ENCODE measurements at regions not wholly inside any gene's neighbourhood (a gene's known extent, or its start where the extent isn't known, plus 50 kb on each side); places are given as distances from the start of the nearest gene placed in this dataset.

DNA sequence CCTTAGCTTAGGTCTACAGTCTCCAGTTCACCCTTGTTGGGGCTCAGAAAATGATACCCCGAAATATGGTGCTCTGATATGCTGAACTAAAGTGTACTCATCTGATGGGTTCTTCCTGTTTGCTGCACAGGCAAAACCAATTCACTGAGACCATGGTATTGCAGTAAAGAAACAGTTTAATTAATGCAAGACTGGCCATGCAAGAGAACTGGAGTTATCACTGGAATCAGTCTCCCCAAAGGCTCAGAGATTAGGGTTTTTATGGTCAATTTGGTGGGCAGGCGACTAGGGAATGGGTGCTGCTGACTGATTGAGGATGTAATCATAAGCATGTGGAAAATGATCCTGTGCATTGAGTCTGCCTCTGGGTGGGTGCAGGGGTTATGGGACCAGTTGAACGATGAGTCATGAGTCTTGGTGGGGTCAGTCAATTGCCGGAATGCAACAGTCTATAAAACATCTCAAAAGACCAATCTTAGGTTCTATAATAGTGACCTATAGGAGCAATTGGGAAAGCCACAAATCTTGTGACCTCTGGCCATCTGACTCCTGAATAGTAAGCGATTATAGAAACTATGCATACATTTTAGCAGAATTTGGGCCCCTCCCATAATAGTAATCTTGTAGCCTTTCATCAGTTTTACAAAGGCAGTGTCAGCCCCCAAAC, 113.0 kb upstream of the ANKRD55 start:
- TF ChIP-seq ZKSCAN1 (IDR thresholded peaks at IDR 0.05; ENCODE audit: low read depth, low read length) (no peak), SRSF9 (IDR thresholded peaks at IDR 0.05; ENCODE audit: borderline replicate concordance, low read depth, low read length) (no peak), ZNF324 (CRISPR knock-in tag; IDR thresholded peaks at IDR 0.05) (no peak), CCNT2 (IDR thresholded peaks at IDR 0.05; ENCODE audit: borderline replicate concordance, extremely low read depth, insufficient read length, low read depth, low read length) (no peak), CBX1 (IDR thresholded peaks at IDR 0.05; ENCODE audit: low read depth) (no peak), EZH2 (IDR thresholded peaks at IDR 0.05; ENCODE audit: borderline replicate concordance, low read depth, low read length) (no peak), POLR2AphosphoS5 (IDR thresholded peaks at IDR 0.05; ENCODE audit: control insufficient read depth, insufficient read depth, low read depth, low read length) (no peak), EGR1 (conservative IDR thresholded peaks at IDR 0.05) (no peak), HDAC3 (IDR thresholded peaks at IDR 0.05; ENCODE audit: borderline replicate concordance, partially characterized antibody) (no peak), ZNF699 (CRISPR knock-in tag; IDR thresholded peaks at IDR 0.05; ENCODE audit: insufficient replicate concordance) (no peak)
- TF ChIP-seq, protein P1, sequence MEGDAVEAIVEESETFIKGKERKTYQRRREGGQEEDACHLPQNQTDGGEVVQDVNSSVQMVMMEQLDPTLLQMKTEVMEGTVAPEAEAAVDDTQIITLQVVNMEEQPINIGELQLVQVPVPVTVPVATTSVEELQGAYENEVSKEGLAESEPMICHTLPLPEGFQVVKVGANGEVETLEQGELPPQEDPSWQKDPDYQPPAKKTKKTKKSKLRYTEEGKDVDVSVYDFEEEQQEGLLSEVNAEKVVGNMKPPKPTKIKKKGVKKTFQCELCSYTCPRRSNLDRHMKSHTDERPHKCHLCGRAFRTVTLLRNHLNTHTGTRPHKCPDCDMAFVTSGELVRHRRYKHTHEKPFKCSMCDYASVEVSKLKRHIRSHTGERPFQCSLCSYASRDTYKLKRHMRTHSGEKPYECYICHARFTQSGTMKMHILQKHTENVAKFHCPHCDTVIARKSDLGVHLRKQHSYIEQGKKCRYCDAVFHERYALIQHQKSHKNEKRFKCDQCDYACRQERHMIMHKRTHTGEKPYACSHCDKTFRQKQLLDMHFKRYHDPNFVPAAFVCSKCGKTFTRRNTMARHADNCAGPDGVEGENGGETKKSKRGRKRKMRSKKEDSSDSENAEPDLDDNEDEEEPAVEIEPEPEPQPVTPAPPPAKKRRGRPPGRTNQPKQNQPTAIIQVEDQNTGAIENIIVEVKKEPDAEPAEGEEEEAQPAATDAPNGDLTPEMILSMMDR (IDR thresholded peaks at IDR 0.05 in 2 of 3, conservative IDR thresholded peaks at IDR 0.05 in 1 of 3; ENCODE audit: insufficient read depth in 2 of 3, low read depth in 1 of 3, low read length in 3 of 3) = no peak
- TF ChIP-seq, protein P2, sequence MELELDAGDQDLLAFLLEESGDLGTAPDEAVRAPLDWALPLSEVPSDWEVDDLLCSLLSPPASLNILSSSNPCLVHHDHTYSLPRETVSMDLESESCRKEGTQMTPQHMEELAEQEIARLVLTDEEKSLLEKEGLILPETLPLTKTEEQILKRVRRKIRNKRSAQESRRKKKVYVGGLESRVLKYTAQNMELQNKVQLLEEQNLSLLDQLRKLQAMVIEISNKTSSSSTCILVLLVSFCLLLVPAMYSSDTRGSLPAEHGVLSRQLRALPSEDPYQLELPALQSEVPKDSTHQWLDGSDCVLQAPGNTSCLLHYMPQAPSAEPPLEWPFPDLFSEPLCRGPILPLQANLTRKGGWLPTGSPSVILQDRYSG (tag; conservative IDR thresholded peaks at IDR 0.05; ENCODE audit: low read depth) = no peak

Measured in K562 (cell line).